CD14-positive monocyte (primary cell): ENCODE measurements at regions not wholly inside any gene's neighbourhood (a gene's known extent, or its start where the extent isn't known, plus 50 kb on each side); places are given as distances from the start of the nearest gene placed in this dataset.

Source experiments
- DNase-seq, 3 donors: peaks; one replicate each; pipeline ENCODE4 v3.0.0-alpha.2; 2011 to 2022
- H2AFZ ChIP-seq: 2 replicates; pipeline ENCODE4 v1.6.0; 2012; ENCODE audit warnings: mild to moderate bottlenecking, low read depth, low read length, inconsistent platforms; ENCODE audit not compliant: insufficient read depth, poor library complexity, severe bottlenecking
- H3K27ac ChIP-seq, 2 donors: 1 replicate in 1 of 2; 2 replicates in 1 of 2; pipeline ENCODE4 v1.5.1; 2012 to 2013; ENCODE audit warnings: low read length in 2 of 2, control low read depth in 1 of 2, inconsistent platforms in 1 of 2, low read depth in 1 of 2, mild to moderate bottlenecking in 1 of 2
- H3K27me3 ChIP-seq, 2 donors: one replicate each; pipeline versions ENCODE4 v1.6.0 to v1.6.1; 2011 to 2013; ENCODE audit warnings: low read length in 2 of 2; ENCODE audit not compliant: control insufficient read depth in 2 of 2, insufficient read depth in 2 of 2
- H3K36me3 ChIP-seq, 2 donors: replicated peaks in 1 of 2; 1 replicate in 1 of 2; 2 replicates in 1 of 2; pipeline versions ENCODE4 v1.5.1 to v1.6.1; 2012 to 2013; ENCODE audit warnings: low read length in 2 of 2, control low read depth in 1 of 2, inconsistent platforms in 1 of 2, mild to moderate bottlenecking in 1 of 2; ENCODE audit not compliant: insufficient read depth in 2 of 2, control insufficient read depth in 1 of 2
- H3K4me1 ChIP-seq, 2 donors: 1 replicate in 1 of 2; 2 replicates in 1 of 2; pipeline versions ENCODE4 v1.5.1 to v1.6.1; 2012 to 2013; ENCODE audit warnings: low read length in 2 of 2, control low read depth in 1 of 2, inconsistent platforms in 1 of 2, mild to moderate bottlenecking in 1 of 2, moderate library complexity in 1 of 2; ENCODE audit not compliant: insufficient read depth in 2 of 2, control insufficient read depth in 1 of 2
- H3K4me2 ChIP-seq: replicated peaks from 2 replicates; pipeline ENCODE3; 2012; ENCODE audit warnings: low read length, moderate library complexity, mild to moderate bottlenecking; ENCODE audit not compliant: poor library complexity, severe bottlenecking; ENCODE audit errors: extremely low read depth
- H3K4me3 ChIP-seq, 3 experiments: fragments of 200-600 bp in 1 of 3; sonication (generic) in 1 of 3; replicated peaks in 1 of 3; 1 replicate in 2 of 3; 2 replicates in 1 of 3; pipeline ENCODE4 v1.5.1; 2011 to 2013; ENCODE audit warnings: low read length in 3 of 3, mild to moderate bottlenecking in 3 of 3, control low read depth in 2 of 3, low read depth in 2 of 3, inconsistent platforms in 1 of 3, moderate library complexity in 1 of 3
- H3K79me2 ChIP-seq: 2 replicates; pipeline ENCODE4 v1.6.0; 2012; ENCODE audit warnings: mild to moderate bottlenecking, control low read depth, inconsistent platforms, low read length, moderate library complexity; ENCODE audit not compliant: insufficient read depth
- H3K9ac ChIP-seq: 2 replicates; pipeline ENCODE4 v1.6.0; 2017; ENCODE audit warnings: low read length, mild to moderate bottlenecking; ENCODE audit not compliant: insufficient read depth, poor library complexity, severe bottlenecking
- H3K9me3 ChIP-seq, 2 donors: replicated peaks in 1 of 2; 1 replicate in 1 of 2; 2 replicates in 1 of 2; pipeline versions ENCODE4 v1.5.1 to v1.6.1; 2012 to 2013; ENCODE audit warnings: low read length in 2 of 2, control low read depth in 1 of 2; ENCODE audit not compliant: control insufficient read depth in 1 of 2, insufficient read depth in 1 of 2
- H4K20me1 ChIP-seq: 2 replicates; pipeline ENCODE4 v1.6.0; 2012; ENCODE audit warnings: mild to moderate bottlenecking, low read length, control low read depth, moderate library complexity; ENCODE audit not compliant: insufficient read depth
- H3K27ac Mint-ChIP-seq, 7 donors: one replicate each; pipeline ENCODE4 v1.8.0; 2020; ENCODE audit warnings: mild to moderate bottlenecking in 7 of 7, mixed read lengths in 7 of 7, moderate library complexity in 6 of 7, inconsistent platforms in 2 of 7
- H3K27me3 Mint-ChIP-seq, 3 donors: one replicate each; pipeline ENCODE4 v1.8.0; 2021 to 2022; ENCODE audit warnings: low read depth in 3 of 3, mild to moderate bottlenecking in 3 of 3, mixed read lengths in 3 of 3, moderate library complexity in 3 of 3, inconsistent platforms in 1 of 3
- H3K36me3 Mint-ChIP-seq, 2 donors: one replicate each; pipeline ENCODE4 v1.8.0; 2020; ENCODE audit warnings: mixed read lengths in 2 of 2, inconsistent platforms in 1 of 2, mild to moderate bottlenecking in 1 of 2
- H3K4me1 Mint-ChIP-seq: one replicate; pipeline ENCODE4 v1.8.0; 2020; ENCODE audit warnings: mild to moderate bottlenecking, mixed read lengths
- H3K4me3 Mint-ChIP-seq, 2 donors: one replicate each; pipeline ENCODE4 v1.8.0; 2020; ENCODE audit warnings: mild to moderate bottlenecking in 2 of 2, mixed read lengths in 2 of 2, moderate library complexity in 1 of 2
- H3K9me3 Mint-ChIP-seq, 7 donors: one replicate each; pipeline ENCODE4 v1.8.0; 2020 to 2022; ENCODE audit warnings: mixed read lengths in 7 of 7, mild to moderate bottlenecking in 6 of 7, moderate library complexity in 6 of 7, inconsistent platforms in 2 of 7
- CTCF ChIP-seq: fragments of 200-600 bp; IDR thresholded peaks from one replicate; pipeline ENCODE4 v1.8.0; 2022; ENCODE audit warnings: antibody characterized with exemption, mild to moderate bottlenecking
- WGBS: methylation state at CpG from one replicate; pipeline ENCODE4 v1.1.5; 2013; ENCODE audit warnings: missing lambda C conversion rate; ENCODE audit not compliant: insufficient coverage; 5-methylcytosine and 5-hydroxymethylcytosine counted together
- intact Hi-C, 2 donors: fragments of 100-400 bp; cut with micrococcal nuclease; formaldehyde crosslinking; loops; one replicate each; pipeline versions ENCODE4 v1.15.0 to v1.15.1; 2023

- Histone ChIP-seq H3K27ac (no peak overlapping the region), H4K20me1 (no peaks in the 10 kb centered on the region), H3K4me2 (no peak overlapping the region), H3K9me3 (no peaks in the 10 kb centered on the region), H3K79me2 (no peaks in the 10 kb centered on the region), H3K4me1 (no peaks in the 10 kb centered on the region), H3K36me3 (no peaks in the 10 kb centered on the region), H3K4me3 (no peak overlapping the region), H2AFZ (no peak overlapping the region), H3K9ac (no peak overlapping the region), H3K27me3 (no peaks in the 10 kb centered on the region)
- intact Hi-C loops, result no loop called here
- no peak overlapping the region for H3K4me3 Mint-ChIP-seq
- H3K9me3 Mint-ChIP-seq, result no peaks in the 10 kb centered on the region
- H3K27me3 Mint-ChIP-seq, result no peaks in the 10 kb centered on the region
- no peaks in the 10 kb centered on the region for H3K36me3 Mint-ChIP-seq
- TF ChIP-seq CTCF, result no peak
- no peaks in the 10 kb centered on the region for H3K4me1 Mint-ChIP-seq
- DNase-seq, result no peak
- WGBS, result no CpG with 5 or more reads among the region's 4 CpGs
- no peak overlapping the region for H3K27ac Mint-ChIP-seq
Measured at GRCh38 chr13:62320129-62321108, 904.8 kb upstream of the PCDH20 start.

DNA sequence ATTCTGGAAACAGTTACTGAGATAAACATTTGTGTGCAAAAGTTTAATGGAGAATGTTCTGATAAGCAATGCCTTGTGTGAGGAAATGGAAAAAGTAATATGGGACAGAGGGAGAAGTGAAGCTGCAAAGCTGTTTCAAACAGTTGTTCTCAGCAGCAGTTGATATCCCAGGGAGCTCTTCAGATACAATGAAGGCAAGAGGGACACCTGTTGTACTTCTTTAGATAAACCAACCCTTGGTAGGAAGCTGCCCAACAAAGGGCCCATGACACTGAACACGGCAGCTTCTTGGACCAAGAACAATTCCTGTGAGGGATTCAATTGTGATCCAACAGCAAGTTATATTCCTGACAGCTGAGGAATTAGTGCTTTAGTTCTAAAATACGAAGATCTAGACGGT, 894.3 kb upstream of the PCDH20 start:
- H3K27me3 Mint-ChIP-seq, result peaks cover 0 to 1% (median 0%) of the 10 kb centered on the region in 3 donors
- no peak overlapping the region for H3K4me3 ChIP-seq
- WGBS, result 100% methylated on average over 1 of the region's 3 CpGs
- H3K27me3 ChIP-seq, result no peaks in the 10 kb centered on the region
- H3K9me3 ChIP-seq, result no peaks in the 10 kb centered on the region
- no peaks in the 10 kb centered on the region for H4K20me1 ChIP-seq
- H3K4me2 ChIP-seq, result no peak overlapping the region
- no peak for DNase-seq
- H3K27ac Mint-ChIP-seq, result no peak overlapping the region
- intact Hi-C loops, result no loop called here
- no peaks in the 10 kb centered on the region for H3K36me3 ChIP-seq
- no peaks in the 10 kb centered on the region for H3K36me3 Mint-ChIP-seq
- H3K27ac ChIP-seq, result no peak overlapping the region
- no peaks in the 10 kb centered on the region for H3K4me1 ChIP-seq
- H2AFZ ChIP-seq, result no peak overlapping the region
- TF ChIP-seq CTCF, result no peak
- peaks cover 0 to 2% (median 0%) of the 10 kb centered on the region in 7 donors for H3K9me3 Mint-ChIP-seq
- H3K4me1 Mint-ChIP-seq, result no peaks in the 10 kb centered on the region
- H3K4me3 Mint-ChIP-seq, result no peak overlapping the region
- H3K79me2 ChIP-seq, result no peaks in the 10 kb centered on the region
- no peak overlapping the region for H3K9ac ChIP-seq
